Left kidney (tissue), 1 donor: ENCODE measurements at regions not wholly inside any gene's neighbourhood (a gene's known extent, or its start where the extent isn't known, plus 50 kb on each side); places are given as distances from the start of the nearest gene placed in this dataset.

ENCODE experiments used
- DNase-seq: peaks from one replicate; pipeline ENCODE4 v3.0.0-alpha.2; 2013

DNA sequence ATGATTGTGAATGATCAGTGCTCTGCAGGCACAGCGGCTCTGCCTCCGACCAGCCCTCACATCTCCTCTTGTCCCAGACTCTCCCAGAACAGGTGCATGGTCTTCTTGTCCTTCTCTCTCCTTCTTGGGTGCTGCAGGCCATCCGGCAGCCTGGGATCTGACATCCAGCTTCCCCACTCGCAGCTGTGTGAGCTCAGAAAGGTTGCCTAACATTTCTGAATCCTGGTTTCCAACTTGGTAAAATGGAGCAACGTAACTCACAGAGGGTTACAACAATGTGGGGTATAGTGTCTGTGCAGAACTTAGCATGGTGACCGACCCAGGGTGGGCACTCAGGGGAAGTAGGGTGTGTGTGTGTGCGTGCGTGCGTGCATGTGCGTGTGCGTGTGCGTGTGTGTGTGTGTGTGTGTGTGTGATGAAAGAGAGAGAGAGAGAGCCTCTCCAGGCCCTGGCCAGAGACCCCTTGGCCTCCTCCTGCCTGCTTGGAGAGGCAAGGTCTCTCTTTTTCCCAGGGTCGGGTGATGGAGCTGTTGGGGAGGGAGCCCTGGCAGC, 110.1 kb downstream of the SNX5 start:
- DNase-seq = no peak

DNA sequence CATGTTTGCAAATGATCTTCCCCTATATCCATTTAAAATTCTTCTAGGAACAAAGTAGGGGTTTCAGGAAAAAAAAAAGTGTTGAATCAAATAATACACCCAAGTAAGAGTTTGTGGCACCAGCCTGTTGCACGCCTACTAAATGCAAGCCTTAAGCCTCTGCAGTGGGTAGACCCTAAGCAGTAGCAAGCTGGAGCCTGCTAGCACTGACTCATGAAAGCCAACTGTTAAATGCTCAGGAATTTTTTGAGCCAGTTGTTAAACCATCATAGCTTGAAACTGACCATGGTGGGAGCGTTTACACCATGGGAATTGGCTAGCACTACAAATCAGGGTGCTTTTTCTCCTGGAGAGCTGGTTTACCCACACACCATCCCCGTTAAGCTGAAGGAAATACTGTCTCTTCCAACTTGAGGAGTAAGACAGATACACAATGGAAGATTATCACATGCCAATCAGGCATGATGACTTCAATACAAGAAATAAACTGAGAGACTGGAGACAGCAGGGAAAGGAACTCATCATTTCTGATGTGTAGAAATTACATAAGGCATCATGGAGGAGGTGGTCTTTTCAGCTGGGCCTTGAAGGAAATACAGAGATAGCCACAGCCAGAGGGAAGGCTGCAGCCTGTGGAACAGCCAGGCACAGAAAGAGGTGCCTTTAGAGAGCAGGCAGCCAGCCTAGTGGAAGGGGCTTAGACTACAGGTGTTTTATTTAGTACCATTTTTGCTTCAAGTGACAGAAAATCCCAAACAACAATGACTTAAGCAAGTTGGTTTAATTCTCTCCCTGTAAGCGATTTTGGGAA, 110.8 kb downstream of the SNX5 start:
- no peak for DNase-seq

GRCh38 chr20:17856837-17857605, 111.6 kb downstream of the SNX5 start:
- DNase-seq = no peak

GRCh38 chr20:17856024-17856564, 112.5 kb downstream of the SNX5 start:
- DNase-seq = no peak

GRCh38 chr20:17854307-17854903, 114.2 kb downstream of the SNX5 start:
- DNase-seq = no peak

GRCh38 chr20:17852323-17852722, 116.3 kb downstream of the SNX5 start:
- DNase-seq = no peak

DNA sequence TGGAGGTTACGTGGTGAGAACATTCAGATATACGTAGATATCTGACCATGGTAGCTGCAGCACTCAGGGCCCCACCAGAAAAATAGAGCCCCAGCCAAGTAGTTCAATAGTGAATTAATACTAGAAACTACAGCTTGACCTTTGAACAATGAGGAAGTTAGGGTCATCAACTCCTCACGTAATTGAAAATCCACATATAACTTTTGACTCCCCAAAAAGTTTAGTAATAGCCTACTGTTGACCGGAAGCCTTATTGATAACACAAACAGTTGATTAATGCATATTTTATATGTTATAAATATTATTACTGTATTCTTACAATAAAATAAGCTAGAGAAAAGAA, 117.9 kb downstream of the SNX5 start:
- no peak for DNase-seq

GRCh38 chr20:17849901-17850683, 118.5 kb downstream of the SNX5 start:
- no peak for DNase-seq

GRCh38 chr20:17849138-17849900, 119.3 kb downstream of the SNX5 start:
- no peak for DNase-seq

GRCh38 chr20:17848249-17849048, 120.1 kb downstream of the SNX5 start:
- no peak for DNase-seq

GRCh38 chr20:17845701-17846475, 122.7 kb downstream of the SNX5 start:
- DNase-seq = no peak

DNA sequence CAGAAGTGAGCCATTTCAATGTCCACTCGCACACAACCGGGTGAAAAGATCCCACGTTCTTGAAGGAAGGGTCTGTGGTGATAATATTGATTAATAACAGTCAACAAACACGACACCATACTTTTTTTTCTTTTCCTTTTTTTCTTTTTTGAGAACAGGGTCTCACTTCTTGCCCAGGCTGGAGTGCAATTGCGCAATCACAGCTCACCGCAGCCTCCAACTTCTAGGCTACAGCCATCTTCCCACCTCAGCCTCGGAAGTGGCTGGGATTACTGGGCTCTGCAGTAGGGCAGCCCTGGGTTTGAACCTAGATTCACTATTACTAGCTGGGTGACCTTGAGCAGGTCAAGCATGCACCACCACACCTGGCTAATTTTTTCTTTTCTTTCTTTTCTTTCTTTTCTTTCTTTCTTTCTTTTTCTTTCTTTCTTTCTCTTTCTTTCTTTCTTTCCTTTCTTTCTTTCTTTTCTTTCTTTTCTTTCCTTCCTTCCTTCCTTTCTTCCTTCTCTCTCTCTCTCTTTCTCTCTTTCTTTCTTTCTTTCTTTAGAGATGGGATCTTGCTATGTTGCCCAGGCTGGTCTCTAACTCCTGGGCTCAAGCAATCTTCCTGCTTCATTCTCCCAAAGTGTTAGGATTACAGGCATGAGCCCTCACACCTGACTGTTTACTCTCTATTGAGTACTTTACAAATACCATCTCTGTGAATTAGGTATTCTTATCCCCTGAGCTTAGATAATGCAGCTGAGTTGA, 123.9 kb downstream of the SNX5 start:
- no peak for DNase-seq

DNA sequence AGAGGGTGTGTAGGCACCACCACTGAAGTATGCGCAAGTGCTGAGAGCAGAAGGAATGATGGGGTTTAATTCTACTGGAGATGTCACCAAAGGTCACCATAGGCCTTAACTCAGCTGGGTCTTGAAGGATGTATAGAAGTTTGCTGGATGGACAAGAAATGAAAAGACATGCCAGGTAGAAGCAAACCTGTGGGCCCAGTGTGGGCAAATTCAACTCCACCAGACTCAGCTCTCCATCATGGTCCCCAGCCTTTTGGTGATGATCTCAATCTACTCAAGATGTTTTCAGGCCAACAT, 124.5 kb downstream of the SNX5 start:
- DNase-seq = no peak

GRCh38 chr20:17843246-17844132, 125.1 kb downstream of the SNX5 start:
- DNase-seq = no peak

DNA sequence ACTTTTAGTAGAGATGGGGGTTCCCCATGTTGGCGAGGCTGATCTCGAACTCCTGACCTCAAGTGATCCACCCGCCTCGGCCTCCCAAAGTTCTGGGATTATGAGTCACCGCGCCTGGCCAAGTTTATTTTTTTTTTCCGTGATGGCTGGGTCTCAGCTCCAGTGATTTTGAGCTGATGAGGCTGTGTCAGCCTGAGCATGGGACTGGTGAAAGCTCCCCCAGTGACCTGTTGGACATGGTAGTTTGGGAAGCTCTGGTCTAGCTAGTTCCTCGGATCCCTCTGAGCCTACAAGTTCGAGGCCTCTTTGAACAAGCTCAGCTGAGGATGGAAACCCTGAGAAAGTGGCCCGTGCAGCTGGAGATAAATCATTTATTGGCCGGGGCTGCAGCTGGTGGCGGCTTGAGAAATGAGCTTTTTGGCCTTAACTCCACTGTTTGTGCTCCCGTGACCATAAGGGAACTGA, 126.8 kb downstream of the SNX5 start:
- DNase-seq = peak; percentile 59

DNA sequence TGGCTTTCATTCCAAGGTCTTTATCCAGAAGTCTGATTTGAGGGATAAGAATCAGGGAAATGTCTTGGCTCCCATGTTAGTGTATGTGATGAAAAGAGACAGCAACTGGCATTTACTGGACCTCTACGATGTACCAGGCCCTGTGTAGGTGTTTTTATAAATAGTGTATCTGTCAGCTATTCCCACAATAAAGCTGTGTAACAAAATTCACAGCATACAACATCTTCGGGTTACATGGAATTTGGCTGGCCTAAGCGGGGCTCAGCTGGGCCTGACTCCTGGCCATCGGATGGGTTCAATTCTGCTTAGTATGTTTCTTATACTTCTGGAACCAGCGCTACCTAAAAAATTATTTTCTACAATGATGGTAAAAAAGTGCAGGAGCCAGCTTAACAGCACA, 128.2 kb downstream of the SNX5 start:
- no peak for DNase-seq

- no peak for DNase-seq
Measured at GRCh38 chr20:17838921-17839320, 129.7 kb downstream of the SNX5 start.

GRCh38 chr20:17837179-17837578, 131.4 kb downstream of the SNX5 start:
- no peak for DNase-seq
